K562 (cell line): ENCODE measurements at regions not wholly inside any gene's neighbourhood (a gene's known extent, or its start where the extent isn't known, plus 50 kb on each side); places are given as distances from the start of the nearest gene placed in this dataset.

Source experiments
- ATAC-seq: fragments of 200-7000 bp; cut with Tn5 transposase; 3 replicates; pipeline ENCODE4 v1.9.1; 2020; ENCODE audit warnings: moderate library complexity
- BruUV-seq: library from RNA; stranded (reverse); fragments of 400-500 nt; replicated peaks from 2 replicates; lab custom pipeline; 2021; lab: Mats Ljungman, UMichigan
- CTCF ChIA-PET: fragments of 300-600 bp; formaldehyde crosslinking; extraction: SDS; loops from one replicate; lab custom pipeline; 2021; ENCODE audit warnings: low intra/inter-chr PET ratio; lab: Yijun Ruan, JAX
- POLR2A ChIA-PET: fragments of 300-600, 350-650 bp; sonication (Branson Sonifier 250); formaldehyde crosslinking; extraction: SDS; loops from one replicate; lab custom pipeline; 2021; ENCODE audit warnings: antibody characterized with exemption, inconsistent platforms; lab: Yijun Ruan, JAX
- DNase-seq, 4 experiments: peaks; one replicate each; pipeline versions ENCODE4 v3.0.0 to v3.0.0-alpha.2; 2011 to 2018; ENCODE audit warnings: low spot score in 3 of 4, mixed read lengths in 3 of 4; ENCODE audit errors: extremely low read depth in 1 of 4
- FAIRE-seq: peaks from 2 replicates; lab custom pipeline; 2011; peaks lifted over from hg19 to GRCh38; lab: Jason Lieb, UNC
- H2AFZ ChIP-seq: 2 replicates; pipeline ENCODE4 v1.6.0; 2011; ENCODE audit warnings: low read depth, low read length, control low read depth, inconsistent platforms
- H3K27ac ChIP-seq: fragments of 200-600 bp; 3 replicates; pipeline ENCODE4 v1.8.0; 2011; ENCODE audit warnings: low read depth, mild to moderate bottlenecking, control low read depth, inconsistent platforms, low read length, moderate library complexity, mixed read lengths; ENCODE audit errors: extremely low read depth
- H3K27me3 ChIP-seq, 2 experiments: fragments of 300-600 bp in 1 of 2; 2 replicates in 1 of 2; 3 replicates in 1 of 2; pipeline versions ENCODE4 v1.6.0 to v1.8.0; 2011; ENCODE audit warnings: inconsistent platforms in 2 of 2, low read length in 2 of 2, mild to moderate bottlenecking in 1 of 2, mixed read lengths in 1 of 2, moderate library complexity in 1 of 2; ENCODE audit not compliant: control insufficient read depth in 2 of 2, insufficient read depth in 2 of 2
- H3K36me3 ChIP-seq: fragments of 300-600 bp; 3 replicates; pipeline ENCODE4 v1.8.0; 2011; ENCODE audit warnings: mild to moderate bottlenecking, low read length, inconsistent platforms; ENCODE audit not compliant: control insufficient read depth, insufficient read depth
- H3K4me1 ChIP-seq, 2 experiments: fragments of 200-600 bp in 1 of 2; replicated peaks in 1 of 2; 2 replicates in 1 of 2; 3 replicates in 1 of 2; pipeline versions ENCODE4 v1.5.1 to v1.8.0; 2011; ENCODE audit warnings: inconsistent platforms in 2 of 2, low read length in 2 of 2, mild to moderate bottlenecking in 1 of 2, mixed read lengths in 1 of 2, moderate library complexity in 1 of 2; ENCODE audit not compliant: control insufficient read depth in 2 of 2, insufficient read depth in 2 of 2
- H3K4me2 ChIP-seq: 2 replicates; pipeline ENCODE4 v1.6.1; 2011; ENCODE audit warnings: low read length, control low read depth, inconsistent platforms, mixed read lengths; ENCODE audit not compliant: insufficient read depth
- H3K4me3 ChIP-seq: fragments of 200-600 bp; sonication (generic), shearing (Covaris generic); 2 replicates; pipeline ENCODE4 v1.5.1; 2016; ENCODE audit warnings: control low read depth, inconsistent platforms
- H3K79me2 ChIP-seq: fragments of 200-600 bp; 3 replicates; pipeline ENCODE4 v1.8.0; 2011; ENCODE audit warnings: low read length, inconsistent platforms; ENCODE audit not compliant: control insufficient read depth, insufficient read depth
- H3K9ac ChIP-seq, 2 experiments: 2 replicates each; pipeline versions ENCODE4 v1.6.0 to v1.6.1; 2011; ENCODE audit warnings: low read depth in 2 of 2, low read length in 2 of 2, control low read depth in 1 of 2, inconsistent platforms in 1 of 2, mild to moderate bottlenecking in 1 of 2, mixed read lengths in 1 of 2; ENCODE audit not compliant: insufficient read depth in 1 of 2
- H3K9me1 ChIP-seq: one replicate; pipeline ENCODE4 v1.6.0; 2011; ENCODE audit warnings: inconsistent platforms, mild to moderate bottlenecking, low read length, moderate library complexity; ENCODE audit not compliant: control insufficient read depth, insufficient read depth
- H3K9me3 ChIP-seq: replicated peaks from 2 replicates; pipeline ENCODE4 v1.5.1; 2011; ENCODE audit warnings: low read depth, low read length, inconsistent platforms; ENCODE audit not compliant: control insufficient read depth, insufficient read depth
- H4K20me1 ChIP-seq: replicated peaks from 2 replicates; pipeline ENCODE4 v1.6.1; 2011; ENCODE audit warnings: low read length, inconsistent platforms, mixed read lengths; ENCODE audit not compliant: control insufficient read depth, insufficient read depth
- ADNP ChIP-seq: fragments of 200-800 bp; sonication (Bioruptor generic); IDR thresholded peaks from 2 replicates; pipeline ENCODE4 v1.6.1; 2016; ENCODE audit warnings: missing genetic modification characterization, missing compliant biosample characterization
- MLLT1 ChIP-seq, 2 experiments: fragments of 450-650 bp; IDR thresholded peaks; 2 replicates each; pipeline ENCODE4 v1.6.1; 2016
- NFE2L1 ChIP-seq: fragments of 450-650 bp; IDR thresholded peaks from 2 replicates; pipeline ENCODE4 v1.6.1; 2016; ENCODE audit warnings: missing genetic modification characterization, low read depth, mild to moderate bottlenecking, missing compliant biosample characterization, moderate library complexity, borderline replicate concordance
- NONO ChIP-seq, 2 experiments: fragments of 200-400 bp in 1 of 2; fragments of 450-650 bp in 1 of 2; formaldehyde crosslinking in 1 of 2; IDR thresholded peaks; 2 replicates each; pipeline ENCODE4 v1.6.1; 2017; ENCODE audit warnings: low read depth in 2 of 2, mild to moderate bottlenecking in 2 of 2, moderate library complexity in 2 of 2, low read length in 1 of 2
- PBX2 ChIP-seq, 2 experiments: IDR thresholded peaks in 1 of 2; conservative IDR thresholded peaks in 1 of 2; 2 replicates each; pipeline ENCODE4 v1.6.1; 2016; ENCODE audit warnings: low read depth in 2 of 2, mild to moderate bottlenecking in 1 of 2, missing compliant biosample characterization in 1 of 2, missing genetic modification characterization in 1 of 2, moderate library complexity in 1 of 2
- POLR2B ChIP-seq: fragments of 450-650 bp; IDR thresholded peaks from 2 replicates; pipeline ENCODE4 v1.6.1; 2018; ENCODE audit warnings: low read depth; ENCODE audit not compliant: partially characterized antibody
- PREB ChIP-seq: sonication (generic); formaldehyde crosslinking; IDR thresholded peaks from 2 replicates; pipeline ENCODE4 v1.8.1; 2023; ENCODE audit warnings: mild to moderate bottlenecking, missing genetic modification reagents
- ZBED1 ChIP-seq: IDR thresholded peaks from 2 replicates; pipeline ENCODE4 v1.6.1; 2014
- ZNF197 ChIP-seq: fragments of 200-800 bp; sonication (Bioruptor generic); IDR thresholded peaks from 2 replicates; pipeline ENCODE4 v1.6.1; 2016; ENCODE audit warnings: low read depth, missing genetic modification characterization, missing compliant biosample characterization
- ZNF280B ChIP-seq: fragments of 250-450 bp; sonication (Bioruptor Pico); IDR thresholded peaks from 2 replicates; pipeline ENCODE4 v1.5.1; 2021; ENCODE audit warnings: mild to moderate bottlenecking
- ZNF316 ChIP-seq: fragments of 450-650 bp; IDR thresholded peaks from 2 replicates; pipeline ENCODE4 v1.6.1; 2016
- WGBS: fragments of 100-300 bp; shearing (Covaris generic); methylation state at CpG from one replicate; pipeline ENCODE4 v1.1.6; 2016; ENCODE audit warnings: low coverage, mixed read lengths; ENCODE audit not compliant: insufficient coverage; ENCODE audit errors: missing lambda C conversion rate; 5-methylcytosine and 5-hydroxymethylcytosine counted together
- in situ Hi-C: fragments of 300-500 bp; cut with MboI; formaldehyde crosslinking; loops from 4 replicates; pipeline ENCODE4 v1.15.0; 2018; ENCODE audit warnings: inconsistent platforms, mixed read lengths
- intact Hi-C: fragments of 100-400 bp; cut with micrococcal nuclease; formaldehyde crosslinking; loops from 2 replicates; pipeline ENCODE4 v1.14.2; 2022

- no peaks in the 10 kb centered on the region for H3K79me2 ChIP-seq
- ChIA-PET CTCF (no interaction called here), POLR2A (no interaction called here)
- H4K20me1 ChIP-seq: no peaks in the 10 kb centered on the region
- no peak for DNase-seq
- H3K4me2 ChIP-seq: no peak overlapping the region
- H3K9me1 ChIP-seq: no peaks in the 10 kb centered on the region
- H3K27ac ChIP-seq: no peak overlapping the region
- H3K4me3 ChIP-seq: no peak overlapping the region
- H3K36me3 ChIP-seq: no peaks in the 10 kb centered on the region
- intact Hi-C loops (no loop called here), in situ Hi-C loops (no loop called here)
- no peak for TF ChIP-seq POLR2B
- no peak for TF ChIP-seq ZBED1
- TF ChIP-seq PREB (CRISPR knock-in tag): no peak
- TF ChIP-seq PBX2 (CRISPR knock-in tag; IDR thresholded peaks at IDR 0.05; ENCODE audit: low read depth): no peak
- no peak for TF ChIP-seq PBX2 (tag; conservative IDR thresholded peaks at IDR 0.05; ENCODE audit: low read depth)
- TF ChIP-seq ZNF280B: no peak
- TF ChIP-seq ADNP: no peak
- no peak for TF ChIP-seq NONO (IDR thresholded peaks at IDR 0.05; ENCODE audit: low read depth in 2 of 2, low read length in 1 of 2)
- TF ChIP-seq ZNF197: no peak
- TF ChIP-seq NFE2L1 (tag): no peak
- no peak for TF ChIP-seq ZNF316
- no peak for TF ChIP-seq MLLT1 (IDR thresholded peaks at IDR 0.05)
- no peak for ATAC-seq
- no peak overlapping the region for H2AFZ ChIP-seq
- H3K27me3 ChIP-seq: no peaks in the 10 kb centered on the region
- BruUV-seq: no TSS peak
- H3K9me3 ChIP-seq: no peaks in the 10 kb centered on the region
- no peak for FAIRE-seq
- 20% methylated on average over 1 of the region's 1 CpG for WGBS
- no peak overlapping the region for H3K9ac ChIP-seq
- no peaks in the 10 kb centered on the region; a peak in 1 of 5 replicates for H3K4me1 ChIP-seq
These were observed 1047.5 kb upstream of the SPRY2 start for GRCh38 chr13:81388400-81388799.
